Muscle of leg (tissue), 3 donors: ENCODE measurements at regions not wholly inside any gene's neighbourhood (a gene's known extent, or its start where the extent isn't known, plus 50 kb on each side); places are given as distances from the start of the nearest gene placed in this dataset.

Experiments
- DNase-seq: peaks from one replicate; pipeline ENCODE4 v3.0.0; 2013
- H3K27ac ChIP-seq: one replicate; pipeline ENCODE4 v1.5.1; 2013; ENCODE audit warnings: mild to moderate bottlenecking, low read length, control low read depth
- H3K27me3 ChIP-seq: one replicate; pipeline ENCODE4 v1.6.1; 2013; ENCODE audit warnings: low read length; ENCODE audit not compliant: control insufficient read depth, insufficient read depth
- H3K36me3 ChIP-seq: one replicate; pipeline ENCODE4 v1.6.1; 2013; ENCODE audit warnings: low read length; ENCODE audit not compliant: control insufficient read depth, insufficient read depth
- H3K4me1 ChIP-seq: one replicate; pipeline ENCODE4 v1.6.1; 2013; ENCODE audit warnings: low read length; ENCODE audit not compliant: control insufficient read depth, insufficient read depth
- H3K4me3 ChIP-seq: one replicate; pipeline ENCODE4 v1.5.1; 2013; ENCODE audit warnings: low read length, control low read depth
- H3K9me3 ChIP-seq: replicated peaks from 2 replicates; pipeline ENCODE4 v1.6.1; 2013; ENCODE audit warnings: low read depth, low read length; ENCODE audit not compliant: control insufficient read depth
- WGBS: methylation state at CpG from one replicate; pipeline ENCODE4 v1.1.5; 2013; ENCODE audit warnings: missing lambda C conversion rate; ENCODE audit not compliant: insufficient coverage; 5-methylcytosine and 5-hydroxymethylcytosine counted together

GRCh38 chr2:67651565-67651964, 254.4 kb downstream of the ETAA1 start:
- no peaks in the 10 kb centered on the region for H3K36me3 ChIP-seq
- H3K9me3 ChIP-seq: peaks cover 7% of the 10 kb centered on the region
- no peak overlapping the region for H3K4me3 ChIP-seq
- H3K4me1 ChIP-seq: peaks cover 22% of the 10 kb centered on the region
- peak; percentile 65 for DNase-seq
- no CpG with 5 or more reads among the region's 3 CpGs for WGBS
- H3K27me3 ChIP-seq: peaks cover 3% of the 10 kb centered on the region
- no peak overlapping the region for H3K27ac ChIP-seq

- no peaks in the 10 kb centered on the region for H3K9me3 ChIP-seq
- no peaks in the 10 kb centered on the region for H3K36me3 ChIP-seq
- DNase-seq: no peak
- H3K27me3 ChIP-seq: no peaks in the 10 kb centered on the region
- no peak overlapping the region for H3K27ac ChIP-seq
- peaks cover 22% of the 10 kb centered on the region for H3K4me1 ChIP-seq
- no peak overlapping the region for H3K4me3 ChIP-seq
- WGBS: no CpG with 5 or more reads among the region's 1 CpG
Observed at GRCh38 chr2:67652679-67653078, 255.5 kb downstream of the ETAA1 start.

- H3K4me1 ChIP-seq: no peaks in the 10 kb centered on the region
- no peak overlapping the region for H3K27ac ChIP-seq
- H3K4me3 ChIP-seq: no peak overlapping the region
- WGBS: no CpG with 5 or more reads among the region's 4 CpGs
- no peak for DNase-seq
- no peaks in the 10 kb centered on the region for H3K36me3 ChIP-seq
- H3K27me3 ChIP-seq: no peaks in the 10 kb centered on the region
- H3K9me3 ChIP-seq: no peaks in the 10 kb centered on the region
Observed at GRCh38 chr2:67656875-67657274, 259.7 kb downstream of the ETAA1 start.

- Histone ChIP-seq H3K36me3 (no peaks in the 10 kb centered on the region), H3K9me3 (no peaks in the 10 kb centered on the region), H3K4me3 (no peak overlapping the region), H3K27me3 (no peaks in the 10 kb centered on the region), H3K4me1 (no peaks in the 10 kb centered on the region), H3K27ac (no peak overlapping the region)
- no peak for DNase-seq
Observed at GRCh38 chr2:67658820-67659219, 261.7 kb downstream of the ETAA1 start.

- Histone ChIP-seq H3K4me3 (no peak overlapping the region), H3K4me1 (no peaks in the 10 kb centered on the region), H3K27me3 (no peaks in the 10 kb centered on the region), H3K9me3 (no peaks in the 10 kb centered on the region), H3K27ac (no peak overlapping the region), H3K36me3 (no peaks in the 10 kb centered on the region)
- no peak for DNase-seq
- no CpG with 5 or more reads among the region's 4 CpGs for WGBS
Observed at GRCh38 chr2:67660015-67660602, 263.0 kb downstream of the ETAA1 start.

GRCh38 chr2:67660871-67661270, 263.7 kb downstream of the ETAA1 start:
- Histone ChIP-seq H3K4me1 (no peaks in the 10 kb centered on the region), H3K9me3 (no peaks in the 10 kb centered on the region), H3K4me3 (no peak overlapping the region), H3K36me3 (no peaks in the 10 kb centered on the region), H3K27me3 (no peaks in the 10 kb centered on the region), H3K27ac (no peak overlapping the region)
- no peak for DNase-seq

GRCh38 chr2:67662222-67662621, 265.1 kb downstream of the ETAA1 start:
- Histone ChIP-seq H3K4me1 (peaks cover 7% of the 10 kb centered on the region), H3K27ac (no peak overlapping the region), H3K36me3 (no peaks in the 10 kb centered on the region), H3K27me3 (no peaks in the 10 kb centered on the region), H3K4me3 (no peak overlapping the region), H3K9me3 (no peaks in the 10 kb centered on the region)
- no peak for DNase-seq

GRCh38 chr2:67663776-67664175, 266.6 kb downstream of the ETAA1 start:
- DNase-seq: no peak

GRCh38 chr2:67666386-67667053, 269.4 kb downstream of the ETAA1 start:
- Histone ChIP-seq H3K4me1 (peaks cover 8% of the 10 kb centered on the region), H3K9me3 (no peaks in the 10 kb centered on the region), H3K27ac (no peak overlapping the region), H3K4me3 (no peak overlapping the region), H3K36me3 (no peaks in the 10 kb centered on the region), H3K27me3 (no peaks in the 10 kb centered on the region)
- WGBS: no CpG with 5 or more reads among the region's 5 CpGs
- DNase-seq: peak; percentile 38

More at GRCh38 chr2:67663776-67664175, 266.6 kb downstream of the ETAA1 start:
- no peak overlapping the region for H3K4me3 ChIP-seq
- H3K27ac ChIP-seq: no peak overlapping the region
- no peaks in the 10 kb centered on the region for H3K9me3 ChIP-seq
- H3K27me3 ChIP-seq: no peaks in the 10 kb centered on the region
- peaks cover 8% of the 10 kb centered on the region for H3K4me1 ChIP-seq
- 92% methylated on average over 2 of the region's 2 CpGs for WGBS
- no peaks in the 10 kb centered on the region for H3K36me3 ChIP-seq

- H3K27me3 ChIP-seq: no peaks in the 10 kb centered on the region
- H3K4me3 ChIP-seq: no peak overlapping the region
- no peaks in the 10 kb centered on the region for H3K36me3 ChIP-seq
- 55% methylated on average over 2 of the region's 2 CpGs for WGBS
- peaks cover 8% of the 10 kb centered on the region for H3K4me1 ChIP-seq
- DNase-seq: no peak
- no peaks in the 10 kb centered on the region for H3K9me3 ChIP-seq
- H3K27ac ChIP-seq: no peak overlapping the region
Observed at GRCh38 chr2:67667054-67667908, 270.1 kb downstream of the ETAA1 start.
